ENCODE measurements at regions not wholly inside any gene's neighbourhood (a gene's known extent, or its start where the extent isn't known, plus 50 kb on each side); places are given as distances from the start of the nearest gene placed in this dataset.

GRCh38 chrX:39450234-39450977, 647.4 kb downstream of the BCOR start:
- Histone ChIP-seq H3K9ac (ENCODE audit: low read depth in 1 of 2, low read length in 2 of 2) (no peak overlapping the region), H3K27me3 (ENCODE audit: control insufficient read depth in 4 of 4, insufficient read depth in 4 of 4, low read length in 3 of 4) (no peaks in the 10 kb centered on the region), H3K27ac (ENCODE audit: low read depth in 1 of 2, low read length in 2 of 2) (no peak overlapping the region), H3K9me3 (ENCODE audit: control insufficient read depth in 4 of 4, low read length in 3 of 4) (no peaks in the 10 kb centered on the region), H3K4me1 (ENCODE audit: control insufficient read depth in 4 of 4, insufficient read depth in 4 of 4, low read length in 3 of 4) (no peaks in the 10 kb centered on the region), H3K4me3 (ENCODE audit: low read depth in 1 of 3, low read length in 3 of 3) (no peak overlapping the region), H3K36me3 (ENCODE audit: control insufficient read depth in 4 of 4, insufficient read depth in 3 of 4, low read depth in 1 of 4, low read length in 3 of 4) (no peaks in the 10 kb centered on the region)
- TF ChIP-seq RAD21 (IDR thresholded peaks at IDR 0.05) (no peak), HNF4A (conservative IDR thresholded peaks at IDR 0.05) (no peak), HNF4G (IDR thresholded peaks at IDR 0.05) (no peak), RXRA (IDR thresholded peaks at IDR 0.05) (no peak), YY1 (IDR thresholded peaks at IDR 0.05) (no peak), FOXA2 (IDR thresholded peaks at IDR 0.05) (no peak)
- TF ChIP-seq, protein P1, sequence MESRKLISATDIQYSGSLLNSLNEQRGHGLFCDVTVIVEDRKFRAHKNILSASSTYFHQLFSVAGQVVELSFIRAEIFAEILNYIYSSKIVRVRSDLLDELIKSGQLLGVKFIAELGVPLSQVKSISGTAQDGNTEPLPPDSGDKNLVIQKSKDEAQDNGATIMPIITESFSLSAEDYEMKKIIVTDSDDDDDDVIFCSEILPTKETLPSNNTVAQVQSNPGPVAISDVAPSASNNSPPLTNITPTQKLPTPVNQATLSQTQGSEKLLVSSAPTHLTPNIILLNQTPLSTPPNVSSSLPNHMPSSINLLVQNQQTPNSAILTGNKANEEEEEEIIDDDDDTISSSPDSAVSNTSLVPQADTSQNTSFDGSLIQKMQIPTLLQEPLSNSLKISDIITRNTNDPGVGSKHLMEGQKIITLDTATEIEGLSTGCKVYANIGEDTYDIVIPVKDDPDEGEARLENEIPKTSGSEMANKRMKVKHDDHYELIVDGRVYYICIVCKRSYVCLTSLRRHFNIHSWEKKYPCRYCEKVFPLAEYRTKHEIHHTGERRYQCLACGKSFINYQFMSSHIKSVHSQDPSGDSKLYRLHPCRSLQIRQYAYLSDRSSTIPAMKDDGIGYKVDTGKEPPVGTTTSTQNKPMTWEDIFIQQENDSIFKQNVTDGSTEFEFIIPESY (IDR thresholded peaks at IDR 0.05) = no peak
- 55% methylated on average over 11 of the region's 11 CpGs for whole genome bisulfite sequencing
- DNase-seq (ENCODE audit: low spot score) = peak; percentile 45

- no peak overlapping the region for H3K27ac ChIP-seq (ENCODE audit: low read depth in 1 of 2, low read length in 2 of 2)
- H3K4me1 ChIP-seq (ENCODE audit: control insufficient read depth in 4 of 4, insufficient read depth in 4 of 4, low read length in 3 of 4) = no peaks in the 10 kb centered on the region
- H3K36me3 ChIP-seq (ENCODE audit: control insufficient read depth in 4 of 4, insufficient read depth in 3 of 4, low read depth in 1 of 4, low read length in 3 of 4) = no peaks in the 10 kb centered on the region
- H3K9me3 ChIP-seq (ENCODE audit: control insufficient read depth in 4 of 4, low read length in 3 of 4) = no peaks in the 10 kb centered on the region
- H3K9ac ChIP-seq (ENCODE audit: low read depth in 1 of 2, low read length in 2 of 2) = no peak overlapping the region
- TF ChIP-seq RAD21 (IDR thresholded peaks at IDR 0.05) (no peak), EGR1 (IDR thresholded peaks at IDR 0.05; ENCODE audit: low read depth in 2 of 2) (no peak), ATF3 (IDR thresholded peaks at IDR 0.05) (no peak), JUND (IDR thresholded peaks at IDR 0.05) (no peak), CTCF (IDR thresholded peaks at IDR 0.05; ENCODE audit: low read depth, low read length, missing input control) (no peak), RXRA (IDR thresholded peaks at IDR 0.05) (no peak), HNF4G (IDR thresholded peaks at IDR 0.05) (no peak), SP1 (IDR thresholded peaks at IDR 0.05) (no peak), GABPA (IDR thresholded peaks at IDR 0.05 in 1 of 2, conservative IDR thresholded peaks at IDR 0.05 in 1 of 2) (no peak), FOXA1 (IDR thresholded peaks at IDR 0.05) (no peak), FOXA2 (IDR thresholded peaks at IDR 0.05) (no peak)
- no peaks in the 10 kb centered on the region for H3K27me3 ChIP-seq (ENCODE audit: control insufficient read depth in 4 of 4, insufficient read depth in 4 of 4, low read length in 3 of 4)
- no peak overlapping the region for H3K4me3 ChIP-seq (ENCODE audit: low read depth in 1 of 3, low read length in 3 of 3)
- WGBS = 83% methylated on average over 7 of the region's 7 CpGs
- no peak for DNase-seq (ENCODE audit: low spot score)
Observed at GRCh38 chrX:39451046-39451445, 646.7 kb downstream of the BCOR start.

GRCh38 chrX:39452401-39452800, 645.4 kb downstream of the BCOR start:
- H3K36me3 ChIP-seq (ENCODE audit: control insufficient read depth in 4 of 4, insufficient read depth in 3 of 4, low read depth in 1 of 4, low read length in 3 of 4) = no peaks in the 10 kb centered on the region
- TF ChIP-seq RAD21 (IDR thresholded peaks at IDR 0.05) = no peak
- TF ChIP-seq, protein P1 (IDR thresholded peaks at IDR 0.05) = no peak
- no peak for TF ChIP-seq YY1 (IDR thresholded peaks at IDR 0.05)
- no peak for TF ChIP-seq SP1 (IDR thresholded peaks at IDR 0.05)
- no peak for TF ChIP-seq HNF4A (conservative IDR thresholded peaks at IDR 0.05)
- no peaks in the 10 kb centered on the region for H3K4me1 ChIP-seq (ENCODE audit: control insufficient read depth in 4 of 4, insufficient read depth in 4 of 4, low read length in 3 of 4)
- 82% methylated on average over 4 of the region's 4 CpGs for WGBS
- H3K9ac ChIP-seq (ENCODE audit: low read depth in 1 of 2, low read length in 2 of 2) = no peak overlapping the region
- DNase-seq (ENCODE audit: low spot score) = no peak
- no peaks in the 10 kb centered on the region for H3K9me3 ChIP-seq (ENCODE audit: control insufficient read depth in 4 of 4, low read length in 3 of 4)
- H3K4me3 ChIP-seq (ENCODE audit: low read depth in 1 of 3, low read length in 3 of 3) = no peak overlapping the region
- no peak overlapping the region for H3K27ac ChIP-seq (ENCODE audit: low read depth in 1 of 2, low read length in 2 of 2)
- no peaks in the 10 kb centered on the region for H3K27me3 ChIP-seq (ENCODE audit: control insufficient read depth in 4 of 4, insufficient read depth in 4 of 4, low read length in 3 of 4)
